HT-29 (cell line): ENCODE measurements at regions not wholly inside any gene's neighbourhood (a gene's known extent, or its start where the extent isn't known, plus 50 kb on each side); places are given as distances from the start of the nearest gene placed in this dataset.
"Not testable (repeated sequence)": the region's sequence is repeated elsewhere in the genome, so short reads cannot be mapped to it uniquely, and the experiment has no call there.

Experiments
- DNase-seq: peaks from one replicate; pipeline ENCODE4 v3.0.0-alpha.2; 2015; ENCODE audit warnings: low spot score

GRCh38 chr3:159364511-159364910 lies 562.7 kb downstream of the MFSD1 start:
- no peak for DNase-seq

GRCh38 chr3:159366476-159366875 lies 564.6 kb downstream of the MFSD1 start:
- no peak for DNase-seq

GRCh38 chr3:159371961-159372360 lies 570.1 kb downstream of the MFSD1 start:
- DNase-seq: no peak

GRCh38 chr3:159378396-159379194 lies 576.7 kb downstream of the MFSD1 start:
- DNase-seq: no peak

GRCh38 chr3:159380891-159381290 lies 579.0 kb downstream of the MFSD1 start:
- no peak for DNase-seq

DNA sequence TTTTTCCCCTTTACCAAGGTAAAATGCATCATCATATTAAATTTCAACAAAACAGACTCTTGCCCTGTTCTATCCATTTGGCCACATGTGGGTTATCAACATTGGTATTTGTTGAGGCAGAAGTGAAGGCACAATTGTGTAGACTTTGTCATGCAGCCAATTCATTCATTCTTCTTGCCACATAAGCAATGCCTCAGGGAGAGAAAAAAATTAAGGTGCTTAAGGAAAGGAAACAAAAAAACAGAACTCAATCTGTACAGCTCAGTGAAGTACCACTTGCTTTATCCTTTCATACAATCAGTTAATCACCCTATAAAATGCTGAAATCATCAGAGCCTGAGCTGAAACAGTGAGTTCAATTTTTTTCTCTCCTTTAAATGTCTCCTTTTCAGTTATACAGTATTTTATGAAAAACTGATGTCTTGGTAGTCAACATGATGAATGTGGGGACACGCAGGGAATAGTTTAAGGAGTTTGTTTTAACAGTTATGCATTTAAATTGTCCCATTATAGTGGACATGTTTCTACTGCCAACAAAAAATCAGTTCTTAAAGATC lies 588.9 kb downstream of the MFSD1 start:
- no peak for DNase-seq

GRCh38 chr3:159397683-159398082 lies 591.0 kb upstream of the IL12A start:
- not testable (repeated sequence) for DNase-seq

DNA sequence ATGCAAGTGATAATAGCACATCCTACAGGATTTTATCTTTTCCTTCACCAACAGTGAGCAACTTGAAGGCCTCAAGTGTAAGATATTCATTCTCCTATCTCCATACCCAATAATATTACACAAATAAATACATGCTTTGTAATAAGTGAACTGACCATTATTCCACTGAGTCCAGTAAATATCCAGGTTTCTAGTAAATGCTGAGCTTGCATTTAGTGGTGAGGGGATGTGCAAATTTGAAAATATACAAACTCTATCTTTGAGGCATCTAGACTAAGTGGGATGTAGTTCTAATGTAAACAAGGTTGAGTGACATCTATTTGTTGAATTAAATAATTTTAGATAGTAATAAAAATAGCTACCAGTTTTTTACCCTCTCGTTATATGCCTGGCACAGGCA lies 587.6 kb upstream of the IL12A start:
- no peak for DNase-seq

DNA sequence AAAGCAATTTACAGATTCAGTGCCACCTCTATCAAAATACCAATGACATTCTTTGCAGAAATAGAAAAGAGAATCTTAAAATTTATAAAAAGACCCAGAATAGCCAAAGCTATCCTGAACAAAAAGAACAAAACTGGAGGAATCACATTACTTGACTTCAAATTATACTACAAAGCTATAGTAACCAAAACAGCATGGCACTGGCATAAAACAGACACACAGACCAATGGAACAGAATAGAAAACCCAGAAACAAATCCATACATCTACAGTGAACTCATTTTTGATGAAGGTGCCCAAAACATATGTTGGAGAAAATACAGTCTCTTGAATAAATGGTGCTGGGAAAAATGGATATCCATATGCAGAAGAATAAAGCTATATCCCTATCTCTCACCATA lies 578.9 kb upstream of the IL12A start:
- DNase-seq: not testable (repeated sequence)

- DNase-seq: no peak
Measured at GRCh38 chr3:159413319-159413718, 575.3 kb upstream of the IL12A start.

DNA sequence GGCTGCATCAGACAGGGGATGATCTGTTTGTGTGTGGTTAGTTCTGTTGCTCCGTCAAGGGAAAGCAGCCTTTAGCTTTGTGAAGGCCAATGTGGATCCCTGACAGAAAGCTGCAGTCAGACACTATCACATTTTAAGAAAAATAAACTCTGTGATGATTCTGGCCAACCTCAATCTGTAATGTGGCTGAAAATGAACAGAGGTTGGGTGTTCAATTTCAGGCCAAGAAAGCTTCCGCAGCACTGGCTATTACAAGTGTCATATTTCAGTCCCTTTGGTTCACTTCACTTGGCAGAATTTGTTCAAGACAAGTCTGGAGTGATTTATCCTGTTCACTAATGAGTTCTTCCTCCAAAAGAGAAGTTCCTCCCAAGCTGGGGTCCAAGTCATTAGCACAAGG lies 571.8 kb upstream of the IL12A start:
- DNase-seq: no peak

GRCh38 chr3:159417761-159418160 lies 570.9 kb upstream of the IL12A start:
- DNase-seq: peak; percentile 25

- peak; percentile 66 for DNase-seq
Measured at GRCh38 chr3:159418571-159419526, 569.8 kb upstream of the IL12A start.

GRCh38 chr3:159429702-159430101 lies 558.9 kb upstream of the IL12A start:
- DNase-seq: no peak

- DNase-seq: no peak
Measured at GRCh38 chr3:159432682-159433340, 555.8 kb upstream of the IL12A start.

- DNase-seq: no peak
Measured at GRCh38 chr3:159439346-159439745, 549.3 kb upstream of the IL12A start.

- DNase-seq: no peak
Measured at GRCh38 chr3:159441279-159441678, 547.4 kb upstream of the IL12A start.

DNA sequence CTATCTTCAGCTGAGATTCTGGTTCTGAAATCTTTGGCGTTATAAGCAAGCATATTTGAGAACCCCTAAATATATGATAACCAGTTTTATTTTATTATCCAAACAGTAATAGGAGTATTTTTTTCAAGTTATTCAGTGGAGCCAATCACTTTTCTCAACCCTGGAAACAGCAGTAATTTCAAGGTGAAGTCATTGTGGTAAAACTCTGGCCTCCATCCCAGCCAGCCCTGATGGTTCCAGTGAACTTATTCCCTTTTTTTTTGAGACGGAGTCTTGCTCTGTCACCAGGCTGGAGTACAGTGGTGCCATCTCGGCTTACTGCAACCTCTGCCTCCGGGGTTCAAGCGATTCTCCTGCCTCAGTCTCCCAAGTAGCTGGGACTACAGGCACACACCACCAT lies 545.4 kb upstream of the IL12A start:
- DNase-seq: no peak

GRCh38 chr3:159447841-159448240 lies 540.8 kb upstream of the IL12A start:
- no peak for DNase-seq

DNA sequence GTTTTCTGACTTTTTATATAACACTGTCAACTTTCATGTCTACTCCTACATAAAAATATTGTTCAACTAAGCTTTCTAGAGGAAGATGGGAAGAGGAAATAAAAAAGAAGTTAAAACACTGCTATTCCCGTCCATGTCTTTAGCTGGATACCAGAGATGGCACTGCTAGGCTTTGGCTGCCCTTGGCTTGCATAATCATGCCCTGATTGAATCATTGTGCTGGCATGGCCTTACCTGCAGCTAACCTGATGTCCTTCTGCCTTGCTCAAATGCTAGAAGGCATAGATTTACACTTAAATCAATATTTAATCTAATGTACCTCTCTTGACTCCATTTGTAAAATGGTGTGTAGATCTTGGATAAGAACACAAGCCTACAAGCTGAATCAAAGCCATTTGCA lies 539.7 kb upstream of the IL12A start:
- no peak for DNase-seq

DNA sequence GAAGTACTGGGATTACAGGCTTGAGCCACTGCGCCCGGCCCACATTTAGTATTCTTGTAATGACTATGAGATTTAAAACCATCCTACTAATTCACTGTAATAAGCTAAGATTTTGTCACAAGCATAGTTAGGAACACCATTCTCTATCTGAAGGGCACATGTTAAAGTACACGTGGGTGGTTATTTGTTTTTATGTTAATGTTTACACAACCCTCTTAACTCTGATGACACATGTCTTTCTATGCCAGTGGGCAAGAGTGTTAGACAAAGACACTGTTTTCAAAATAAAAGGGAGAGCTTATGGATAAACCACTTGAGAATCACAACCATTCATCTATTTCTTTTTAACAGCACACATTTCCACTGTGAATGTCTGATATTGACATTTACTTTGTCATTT lies 537.6 kb upstream of the IL12A start:
- no peak for DNase-seq

GRCh38 chr3:159451482-159451881 lies 537.2 kb upstream of the IL12A start:
- DNase-seq: no peak
